IMR-90 (cell line): ENCODE measurements at regions not wholly inside any gene's neighbourhood (a gene's known extent, or its start where the extent isn't known, plus 50 kb on each side); places are given as distances from the start of the nearest gene placed in this dataset.

Experiments
- BHLHE40 ChIP-seq: fragments of 150-350 bp; IDR thresholded peaks from 2 replicates; pipeline ENCODE4 v1.6.1; 2016; ENCODE audit warnings: mild to moderate bottlenecking, low read depth, low read length
- CTCF ChIP-seq: conservative IDR thresholded peaks from 2 replicates; pipeline ENCODE4 v1.5.1; 2012; ENCODE audit warnings: mild to moderate bottlenecking, low read depth, low read length, improper control_type of control experiment
- MAZ ChIP-seq: IDR thresholded peaks from 2 replicates; pipeline ENCODE4 v1.6.1; 2012; ENCODE audit warnings: low read depth, mild to moderate bottlenecking, low read length, improper control_type of control experiment, moderate library complexity, borderline replicate concordance
- POLR2A ChIP-seq: IDR thresholded peaks from 2 replicates; pipeline ENCODE4 v1.6.1; 2012; ENCODE audit warnings: mild to moderate bottlenecking, low read depth, low read length
- RCOR1 ChIP-seq: IDR thresholded peaks from 2 replicates; pipeline ENCODE4 v1.6.1; 2012; ENCODE audit warnings: mild to moderate bottlenecking, low read length, improper control_type of control experiment; ENCODE audit not compliant: insufficient replicate concordance
- SMC3 ChIP-seq: fragments of 150-350 bp; IDR thresholded peaks from 2 replicates; pipeline ENCODE4 v1.6.1; 2016; ENCODE audit warnings: low read depth, mild to moderate bottlenecking, antibody characterized with exemption, low read length, moderate library complexity
- TF ChIP-seq, protein P1 (sequence below): fragments of 150-350 bp; IDR thresholded peaks from 2 replicates; pipeline ENCODE4 v1.6.1; 2017; ENCODE audit warnings: mild to moderate bottlenecking, antibody characterized with exemption, low read length, low read depth

GRCh38 chr1:194062526-194062925 lies 876.1 kb upstream of the B3GALT2 start:
- TF ChIP-seq CTCF = no peak
- TF ChIP-seq POLR2A = no peak
- TF ChIP-seq SMC3 = no peak
- TF ChIP-seq, protein P1, sequence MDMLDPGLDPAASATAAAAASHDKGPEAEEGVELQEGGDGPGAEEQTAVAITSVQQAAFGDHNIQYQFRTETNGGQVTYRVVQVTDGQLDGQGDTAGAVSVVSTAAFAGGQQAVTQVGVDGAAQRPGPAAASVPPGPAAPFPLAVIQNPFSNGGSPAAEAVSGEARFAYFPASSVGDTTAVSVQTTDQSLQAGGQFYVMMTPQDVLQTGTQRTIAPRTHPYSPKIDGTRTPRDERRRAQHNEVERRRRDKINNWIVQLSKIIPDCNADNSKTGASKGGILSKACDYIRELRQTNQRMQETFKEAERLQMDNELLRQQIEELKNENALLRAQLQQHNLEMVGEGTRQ = no peak
- no peak for TF ChIP-seq BHLHE40
- TF ChIP-seq RCOR1 = no peak
- TF ChIP-seq MAZ = no peak
